Endothelial cell of umbilical vein (primary cell): ENCODE measurements at regions not wholly inside any gene's neighbourhood (a gene's known extent, or its start where the extent isn't known, plus 50 kb on each side); places are given as distances from the start of the nearest gene placed in this dataset.

Experiments
- BruUV-seq: library from RNA; stranded (reverse); fragments of 400-500 nt; replicated peaks from 2 replicates; lab custom pipeline; 2021; lab: Mats Ljungman, UMichigan
- CTCF ChIA-PET: fragments of 300-600, 350-600 bp; sonication (Branson Sonifier 250); formaldehyde crosslinking; loops from one replicate; lab custom pipeline; 2021; ENCODE audit warnings: antibody characterized with exemption, inconsistent platforms; lab: Charles Lee
- POLR2A ChIA-PET: fragments of 300-600, 350-600 bp; sonication (Branson Sonifier 250); formaldehyde crosslinking; loops from one replicate; lab custom pipeline; 2021; ENCODE audit warnings: antibody characterized with exemption, inconsistent platforms; lab: Charles Lee
- DNase-seq: peaks from one replicate; pipeline ENCODE4 v3.0.0-alpha.2; 2011; ENCODE audit warnings: low read depth, low spot score
- FAIRE-seq: peaks from 2 replicates; lab custom pipeline; 2011; peaks lifted over from hg19 to GRCh38; lab: Jason Lieb, UNC
- H2AFZ ChIP-seq: 2 replicates; pipeline ENCODE4 v1.6.0; 2012; ENCODE audit warnings: low read depth, low read length, control low read depth, inconsistent platforms
- H3K27ac ChIP-seq: 2 replicates; pipeline ENCODE4 v1.5.1; 2011; ENCODE audit warnings: low read depth, mild to moderate bottlenecking, control low read depth, low read length, moderate library complexity; ENCODE audit not compliant: insufficient read depth
- H3K27me3 ChIP-seq, 2 experiments: 2 replicates each; pipeline versions ENCODE4 v1.6.0 to v1.6.1; 2011; ENCODE audit warnings: low read length in 2 of 2, mixed read lengths in 1 of 2; ENCODE audit not compliant: control insufficient read depth in 2 of 2, insufficient read depth in 2 of 2
- H3K36me3 ChIP-seq, 2 experiments: 2 replicates in 1 of 2; 3 replicates in 1 of 2; pipeline ENCODE4 v1.5.1; 2011; ENCODE audit warnings: low read length in 2 of 2, mild to moderate bottlenecking in 1 of 2, moderate library complexity in 1 of 2; ENCODE audit not compliant: control insufficient read depth in 2 of 2, insufficient read depth in 2 of 2; ENCODE audit errors: extremely low read depth in 1 of 2
- H3K4me1 ChIP-seq: 3 replicates; pipeline ENCODE4 v1.5.1; 2011; ENCODE audit warnings: mild to moderate bottlenecking, low read length; ENCODE audit not compliant: control insufficient read depth, insufficient read depth; ENCODE audit errors: extremely low read depth
- H3K4me2 ChIP-seq: 2 replicates; pipeline ENCODE4 v1.6.1; 2011; ENCODE audit warnings: low read length, control low read depth, mixed read lengths; ENCODE audit not compliant: insufficient read depth
- H3K4me3 ChIP-seq, 3 experiments: fragments of 200-600 bp in 1 of 3; sonication (generic), shearing (Covaris generic) in 1 of 3; replicated peaks in 1 of 3; 2 replicates each; pipeline ENCODE4 v1.5.1; 2011 to 2016; ENCODE audit warnings: control low read depth in 3 of 3, low read length in 3 of 3, mild to moderate bottlenecking in 2 of 3, inconsistent platforms in 1 of 3, low read depth in 1 of 3, moderate library complexity in 1 of 3; ENCODE audit not compliant: insufficient read depth in 1 of 3
- H3K79me2 ChIP-seq: 2 replicates; pipeline ENCODE4 v1.6.0; 2012; ENCODE audit warnings: low read length, inconsistent platforms; ENCODE audit not compliant: control insufficient read depth, insufficient read depth
- H3K9ac ChIP-seq: replicated peaks from 2 replicates; pipeline ENCODE3; 2011; ENCODE audit warnings: low read length, control low read depth; ENCODE audit not compliant: insufficient read depth; ENCODE audit errors: extremely low read depth
- H3K9me1 ChIP-seq: replicated peaks from 3 replicates; pipeline ENCODE4 v1.6.0; 2011; ENCODE audit warnings: mild to moderate bottlenecking, low read length; ENCODE audit not compliant: control insufficient read depth, insufficient read depth; ENCODE audit errors: extremely low read depth
- H3K9me3 ChIP-seq: replicated peaks from 2 replicates; pipeline ENCODE4 v1.5.1; 2012; ENCODE audit warnings: low read length, inconsistent platforms; ENCODE audit not compliant: control insufficient read depth, insufficient read depth
- H4K20me1 ChIP-seq: replicated peaks from 2 replicates; pipeline ENCODE3; 2011; ENCODE audit warnings: mild to moderate bottlenecking, low read length; ENCODE audit not compliant: control insufficient read depth, insufficient read depth; ENCODE audit errors: extremely low read depth
- EZH2 ChIP-seq: IDR thresholded peaks from 2 replicates; pipeline ENCODE4 v1.6.1; 2012; ENCODE audit warnings: borderline replicate concordance, low read depth, mild to moderate bottlenecking, moderate library complexity, low read length, inconsistent platforms; ENCODE audit not compliant: severe bottlenecking
- FOS ChIP-seq: IDR thresholded peaks from 2 replicates; pipeline ENCODE4 v1.6.1; 2011; ENCODE audit warnings: mild to moderate bottlenecking, low read length, moderate library complexity, borderline replicate concordance; ENCODE audit not compliant: insufficient read depth
- GATA2 ChIP-seq: IDR thresholded peaks from 2 replicates; pipeline ENCODE4 v1.7.0; 2011; ENCODE audit warnings: low read depth, mild to moderate bottlenecking, moderate library complexity, mixed read lengths, low read length; ENCODE audit not compliant: insufficient read length, insufficient read depth
- JUN ChIP-seq: IDR thresholded peaks from 2 replicates; pipeline ENCODE4 v1.6.1; 2011; ENCODE audit warnings: borderline replicate concordance, low read depth; ENCODE audit not compliant: insufficient read length, insufficient read depth
- MYC ChIP-seq: IDR thresholded peaks from one replicate; pipeline ENCODE4 v1.6.1; 2011; ENCODE audit warnings: mild to moderate bottlenecking, low read depth, low read length
- POLR2A ChIP-seq: IDR thresholded peaks from 2 replicates; pipeline ENCODE4 v1.6.1; 2012; ENCODE audit warnings: low read depth, mild to moderate bottlenecking, control low read depth, low read length
- POLR2AphosphoS5 ChIP-seq: IDR thresholded peaks from 2 replicates; pipeline ENCODE4 v1.6.1; 2012; ENCODE audit warnings: low read depth, mild to moderate bottlenecking, control low read depth, low read length, moderate library complexity; ENCODE audit not compliant: insufficient read depth
- dilution Hi-C: fragments of 300-500 bp; cut with MboI; formaldehyde crosslinking; loops from one replicate; pipeline ENCODE4 v1.15.0; 2019; ENCODE audit warnings: low sequenced_read_pairs; ENCODE audit not compliant: extremely low pct_ligation_motif_present
- intact Hi-C: fragments of 100-400 bp; cut with micrococcal nuclease; formaldehyde crosslinking; loops from one replicate; pipeline ENCODE4 v1.10.0; 2022
- TF ChIP-seq, protein P1 (sequence below), 2 donors: IDR thresholded peaks; 1 replicate in 1 of 2; 2 replicates in 1 of 2; pipeline ENCODE4 v1.5.1; 2011; ENCODE audit warnings: low read length in 2 of 2, mild to moderate bottlenecking in 2 of 2, moderate library complexity in 2 of 2, control low read depth in 1 of 2, inconsistent platforms in 1 of 2, low read depth in 1 of 2; ENCODE audit not compliant: insufficient read depth in 1 of 2; ENCODE audit errors: extremely low read depth in 1 of 2
- TF ChIP-seq, protein P2 (sequence below): IDR thresholded peaks from 2 replicates; pipeline ENCODE4 v1.6.1; 2011; ENCODE audit not compliant: insufficient read depth, insufficient read length

DNA sequence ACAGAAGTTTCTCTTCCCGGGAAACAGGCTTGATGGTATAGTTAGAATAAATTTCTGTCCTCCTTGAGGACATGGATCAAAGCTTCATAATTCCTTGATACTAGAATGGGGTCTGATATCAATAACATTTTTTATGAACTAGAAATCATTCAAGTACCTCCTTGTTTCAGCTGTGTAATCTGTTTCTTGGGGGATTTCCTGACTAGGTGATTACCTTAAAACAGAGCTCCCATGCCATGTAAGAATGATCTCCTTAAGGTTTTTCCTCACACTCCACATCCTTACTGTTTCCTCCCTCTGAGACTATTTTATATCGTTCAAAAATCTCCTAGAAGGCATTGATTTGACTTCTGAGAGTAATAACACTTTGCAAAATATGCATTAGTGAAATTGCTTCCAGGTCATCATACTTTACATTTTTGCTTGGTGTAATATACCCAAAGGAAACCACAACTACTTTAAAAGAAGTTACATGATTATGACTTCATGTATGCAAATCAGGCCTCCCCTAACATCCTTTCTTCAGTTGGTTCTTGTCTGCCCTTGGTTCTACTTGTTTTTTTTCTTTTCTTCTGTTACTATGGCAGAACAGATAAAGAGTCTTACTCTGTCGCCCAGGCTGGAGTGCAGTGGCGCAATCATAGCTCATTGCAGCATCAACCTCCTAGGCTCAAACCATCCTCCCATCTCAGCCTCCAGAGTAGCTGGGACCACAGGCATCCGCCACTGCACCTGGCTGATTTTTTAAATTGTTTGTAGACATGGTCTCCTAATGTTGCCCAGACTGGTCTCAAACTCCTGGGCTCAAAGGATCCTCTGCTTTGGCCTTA is 388.8 kb downstream of the ZFHX3 start:
- no peaks in the 10 kb centered on the region for H4K20me1 ChIP-seq
- H3K4me3 ChIP-seq = no peak overlapping the region
- no peak overlapping the region for H3K9ac ChIP-seq
- peaks cover 2% of the 10 kb centered on the region for H3K4me1 ChIP-seq
- H3K27me3 ChIP-seq = no peaks in the 10 kb centered on the region
- H3K4me2 ChIP-seq = no peak overlapping the region
- no peak overlapping the region for H2AFZ ChIP-seq
- intact Hi-C loops = no loop called here
- no peak overlapping the region for H3K27ac ChIP-seq
- BruUV-seq = no TSS peak
- TF ChIP-seq, protein P1, sequence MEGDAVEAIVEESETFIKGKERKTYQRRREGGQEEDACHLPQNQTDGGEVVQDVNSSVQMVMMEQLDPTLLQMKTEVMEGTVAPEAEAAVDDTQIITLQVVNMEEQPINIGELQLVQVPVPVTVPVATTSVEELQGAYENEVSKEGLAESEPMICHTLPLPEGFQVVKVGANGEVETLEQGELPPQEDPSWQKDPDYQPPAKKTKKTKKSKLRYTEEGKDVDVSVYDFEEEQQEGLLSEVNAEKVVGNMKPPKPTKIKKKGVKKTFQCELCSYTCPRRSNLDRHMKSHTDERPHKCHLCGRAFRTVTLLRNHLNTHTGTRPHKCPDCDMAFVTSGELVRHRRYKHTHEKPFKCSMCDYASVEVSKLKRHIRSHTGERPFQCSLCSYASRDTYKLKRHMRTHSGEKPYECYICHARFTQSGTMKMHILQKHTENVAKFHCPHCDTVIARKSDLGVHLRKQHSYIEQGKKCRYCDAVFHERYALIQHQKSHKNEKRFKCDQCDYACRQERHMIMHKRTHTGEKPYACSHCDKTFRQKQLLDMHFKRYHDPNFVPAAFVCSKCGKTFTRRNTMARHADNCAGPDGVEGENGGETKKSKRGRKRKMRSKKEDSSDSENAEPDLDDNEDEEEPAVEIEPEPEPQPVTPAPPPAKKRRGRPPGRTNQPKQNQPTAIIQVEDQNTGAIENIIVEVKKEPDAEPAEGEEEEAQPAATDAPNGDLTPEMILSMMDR (IDR thresholded peaks at IDR 0.05; ENCODE audit: extremely low read depth in 1 of 2, insufficient read depth in 1 of 2, low read depth in 1 of 2, low read length in 2 of 2) = no peak
- TF ChIP-seq POLR2A (no peak), EZH2 (no peak), POLR2AphosphoS5 (no peak), MYC (no peak), JUN (no peak), FOS (no peak), GATA2 (no peak)
- TF ChIP-seq, protein P2, sequence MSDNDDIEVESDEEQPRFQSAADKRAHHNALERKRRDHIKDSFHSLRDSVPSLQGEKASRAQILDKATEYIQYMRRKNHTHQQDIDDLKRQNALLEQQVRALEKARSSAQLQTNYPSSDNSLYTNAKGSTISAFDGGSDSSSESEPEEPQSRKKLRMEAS = no peak
- DNase-seq (no peak), FAIRE-seq (no peak)
- no peaks in the 10 kb centered on the region for H3K79me2 ChIP-seq
- H3K9me3 ChIP-seq = no peaks in the 10 kb centered on the region
- dilution Hi-C loops = no loop called here
- ChIA-PET POLR2A (no interaction called here), CTCF (no interaction called here)
- H3K9me1 ChIP-seq = no peaks in the 10 kb centered on the region
- H3K36me3 ChIP-seq = no peaks in the 10 kb centered on the region
